CD4-positive, alpha-beta T cell treated with Interleukin-4 for 1 hour (primary cell): ENCODE measurements at regions not wholly inside any gene's neighbourhood (a gene's known extent, or its start where the extent isn't known, plus 50 kb on each side); places are given as distances from the start of the nearest gene placed in this dataset.
A peak's percentile ranks its signal among the peaks of the same experiment; 100 is the strongest.
"Not testable (repeated sequence)": the region's sequence is repeated elsewhere in the genome, so short reads cannot be mapped to it uniquely, and the experiment has no call there.

ENCODE experiments used
- DNase-seq, 2 donors: peaks; one replicate each; pipeline ENCODE4 v3.0.0-alpha.2; 2020 to 2022

GRCh38 chrX:39779952-39780783 is 317.6 kb downstream of the BCOR start:
- no peak for DNase-seq

- DNase-seq: no peak
Observed at GRCh38 chrX:39782276-39782675, 315.5 kb downstream of the BCOR start.

GRCh38 chrX:39787999-39788398 is 309.8 kb downstream of the BCOR start:
- no peak for DNase-seq

GRCh38 chrX:39788521-39788920 is 309.2 kb downstream of the BCOR start:
- no peak for DNase-seq

- DNase-seq: no peak
Observed at GRCh38 chrX:39791691-39792090, 306.1 kb downstream of the BCOR start.

GRCh38 chrX:39795605-39796004 is 302.2 kb downstream of the BCOR start:
- no peak for DNase-seq

GRCh38 chrX:39796856-39797255 is 300.9 kb downstream of the BCOR start:
- DNase-seq: no peak

- DNase-seq: not testable (repeated sequence)
Observed at GRCh38 chrX:39798488-39798887, 299.3 kb downstream of the BCOR start.

GRCh38 chrX:39802354-39802753 is 295.4 kb downstream of the BCOR start:
- no peak for DNase-seq

GRCh38 chrX:39802908-39803307 is 294.9 kb downstream of the BCOR start:
- DNase-seq: no peak

GRCh38 chrX:39805022-39805421 is 292.7 kb downstream of the BCOR start:
- no peak for DNase-seq

GRCh38 chrX:39805825-39806224 is 291.9 kb downstream of the BCOR start:
- DNase-seq: no peak

- no peak for DNase-seq
Observed at GRCh38 chrX:39808471-39808917, 289.3 kb downstream of the BCOR start.

GRCh38 chrX:39809331-39809730 is 288.4 kb downstream of the BCOR start:
- no peak for DNase-seq

- no peak for DNase-seq
Observed at GRCh38 chrX:39810901-39811300, 286.9 kb downstream of the BCOR start.

GRCh38 chrX:39811376-39811775 is 286.4 kb downstream of the BCOR start:
- no peak for DNase-seq

GRCh38 chrX:39813631-39814277 is 284.0 kb downstream of the BCOR start:
- DNase-seq: no peak

GRCh38 chrX:39814391-39814790 is 283.4 kb downstream of the BCOR start:
- peak; percentile 46 to 58 for DNase-seq

- peak in 1 of 2 donors; percentile 19 for DNase-seq
Observed at GRCh38 chrX:39815631-39816030, 282.1 kb downstream of the BCOR start.

- peak in 1 of 2 donors; percentile 6 for DNase-seq
Observed at GRCh38 chrX:39816871-39817731, 280.7 kb downstream of the BCOR start.

GRCh38 chrX:39817754-39818470 is 279.8 kb downstream of the BCOR start:
- DNase-seq: no peak

- no peak for DNase-seq
Observed at GRCh38 chrX:39818750-39819149, 279.0 kb downstream of the BCOR start.
